ENCODE measurements at regions not wholly inside any gene's neighbourhood (a gene's known extent, or its start where the extent isn't known, plus 50 kb on each side); places are given as distances from the start of the nearest gene placed in this dataset.

DNA sequence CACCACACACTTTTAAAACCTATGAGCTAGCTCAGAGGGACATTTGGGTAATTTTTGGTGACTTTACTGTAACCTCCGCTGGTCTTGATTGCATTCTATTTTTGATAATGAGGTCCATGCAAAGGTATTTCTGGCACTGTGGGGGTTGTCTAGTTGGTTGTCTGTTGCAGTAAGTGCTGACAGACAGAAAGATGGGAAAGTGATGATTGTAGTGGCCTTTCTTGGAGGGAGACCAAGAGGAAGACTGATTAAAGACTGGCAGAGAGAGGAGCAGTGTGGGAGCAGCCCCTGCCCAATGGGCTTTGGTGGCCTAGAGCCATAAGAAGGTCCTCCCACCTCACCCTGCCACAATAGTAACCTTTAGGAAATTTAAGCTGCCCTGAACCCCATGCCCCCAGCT is 173.4 kb upstream of the CTBP2 start:
- Mint-ChIP-seq H3K4me3 (ENCODE audit: low read depth) (no peak overlapping the region), H3K9me3 (ENCODE audit: low read depth) (no peaks in the 10 kb centered on the region)
- TF ChIP-seq, protein P1, sequence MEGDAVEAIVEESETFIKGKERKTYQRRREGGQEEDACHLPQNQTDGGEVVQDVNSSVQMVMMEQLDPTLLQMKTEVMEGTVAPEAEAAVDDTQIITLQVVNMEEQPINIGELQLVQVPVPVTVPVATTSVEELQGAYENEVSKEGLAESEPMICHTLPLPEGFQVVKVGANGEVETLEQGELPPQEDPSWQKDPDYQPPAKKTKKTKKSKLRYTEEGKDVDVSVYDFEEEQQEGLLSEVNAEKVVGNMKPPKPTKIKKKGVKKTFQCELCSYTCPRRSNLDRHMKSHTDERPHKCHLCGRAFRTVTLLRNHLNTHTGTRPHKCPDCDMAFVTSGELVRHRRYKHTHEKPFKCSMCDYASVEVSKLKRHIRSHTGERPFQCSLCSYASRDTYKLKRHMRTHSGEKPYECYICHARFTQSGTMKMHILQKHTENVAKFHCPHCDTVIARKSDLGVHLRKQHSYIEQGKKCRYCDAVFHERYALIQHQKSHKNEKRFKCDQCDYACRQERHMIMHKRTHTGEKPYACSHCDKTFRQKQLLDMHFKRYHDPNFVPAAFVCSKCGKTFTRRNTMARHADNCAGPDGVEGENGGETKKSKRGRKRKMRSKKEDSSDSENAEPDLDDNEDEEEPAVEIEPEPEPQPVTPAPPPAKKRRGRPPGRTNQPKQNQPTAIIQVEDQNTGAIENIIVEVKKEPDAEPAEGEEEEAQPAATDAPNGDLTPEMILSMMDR (IDR thresholded peaks at IDR 0.05; ENCODE audit: unreplicated experiment) = no peak

DNA sequence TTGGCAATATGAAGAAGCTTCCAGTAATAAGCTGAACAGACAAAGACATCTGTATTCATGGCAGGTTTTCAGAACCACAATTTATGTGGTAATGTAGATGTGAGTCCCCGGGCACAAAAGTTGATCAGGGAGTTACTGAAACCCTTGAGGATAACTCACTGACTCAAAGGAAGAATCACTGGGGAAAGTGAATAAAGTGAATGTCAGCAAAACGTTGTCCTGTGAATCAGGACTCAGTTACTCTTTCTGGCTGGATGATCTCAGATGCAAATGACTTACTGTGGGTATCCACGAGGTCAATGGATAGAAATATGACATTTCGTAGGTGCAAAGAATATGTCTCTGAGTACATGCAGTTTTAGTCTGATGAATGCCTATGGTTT is 172.8 kb upstream of the CTBP2 start:
- no peak for DNase-seq (ENCODE audit: low spot score, unreplicated experiment)
- H3K27me3 Mint-ChIP-seq = no peaks in the 10 kb centered on the region
- H3K36me3 Mint-ChIP-seq (ENCODE audit: insufficient read depth) = no peaks in the 10 kb centered on the region
- H3K9me3 Mint-ChIP-seq (ENCODE audit: low read depth) = peaks cover 3% of the 10 kb centered on the region
- TF ChIP-seq, protein P1 (IDR thresholded peaks at IDR 0.05; ENCODE audit: unreplicated experiment) = no peak
- peaks cover 5% of the 10 kb centered on the region for H3K4me1 Mint-ChIP-seq (ENCODE audit: low read depth)
- no peak overlapping the region for H3K27ac Mint-ChIP-seq
- no peak overlapping the region for H3K4me3 Mint-ChIP-seq (ENCODE audit: low read depth)

More for the DNA sequence above, 173.4 kb upstream of the CTBP2 start:
- no peak overlapping the region for H3K27ac Mint-ChIP-seq
- H3K36me3 Mint-ChIP-seq (ENCODE audit: insufficient read depth) = no peaks in the 10 kb centered on the region
- DNase-seq (ENCODE audit: low spot score, unreplicated experiment) = no peak
- H3K27me3 Mint-ChIP-seq = no peaks in the 10 kb centered on the region
- H3K4me1 Mint-ChIP-seq (ENCODE audit: low read depth) = no peaks in the 10 kb centered on the region

DNA sequence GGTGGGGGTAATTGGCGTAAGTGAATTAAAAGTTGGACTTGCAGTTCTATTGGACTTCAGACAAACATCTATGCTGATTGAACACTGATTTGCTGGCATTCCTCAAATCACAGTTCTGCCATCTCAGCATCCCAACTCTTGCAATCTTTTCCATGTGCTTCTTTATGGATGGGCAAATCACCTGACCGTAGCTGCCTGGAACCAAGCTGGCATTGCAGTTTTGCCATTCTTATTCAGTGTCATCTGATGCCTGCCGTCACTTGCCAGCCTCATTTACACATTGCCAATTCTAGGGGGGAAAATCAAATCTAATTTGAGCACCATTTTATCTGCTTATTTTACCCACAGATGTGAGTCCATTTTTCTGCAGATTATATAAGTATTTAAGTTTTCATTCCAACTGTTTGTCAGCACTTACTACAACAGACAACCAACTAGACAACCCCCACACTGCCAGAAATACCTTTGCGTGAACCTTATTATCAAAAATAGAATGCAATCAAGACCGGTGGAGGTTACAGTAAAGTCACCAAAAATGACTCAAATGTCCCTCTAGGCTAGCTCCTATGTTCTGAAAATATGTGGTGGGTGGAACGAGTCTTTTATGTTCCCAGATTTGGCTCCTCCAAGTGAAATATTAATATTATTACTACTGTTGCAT is 172.3 kb upstream of the CTBP2 start:
- H3K27me3 Mint-ChIP-seq = no peaks in the 10 kb centered on the region
- H3K4me3 Mint-ChIP-seq (ENCODE audit: low read depth) = no peak overlapping the region
- TF ChIP-seq, protein P1 (IDR thresholded peaks at IDR 0.05; ENCODE audit: unreplicated experiment) = no peak
- H3K9me3 Mint-ChIP-seq (ENCODE audit: low read depth) = peaks cover 7% of the 10 kb centered on the region
- H3K27ac Mint-ChIP-seq = no peak overlapping the region
- peaks cover 6% of the 10 kb centered on the region for H3K4me1 Mint-ChIP-seq (ENCODE audit: low read depth)
- no peaks in the 10 kb centered on the region for H3K36me3 Mint-ChIP-seq (ENCODE audit: insufficient read depth)
- no peak for DNase-seq (ENCODE audit: low spot score, unreplicated experiment)

DNA sequence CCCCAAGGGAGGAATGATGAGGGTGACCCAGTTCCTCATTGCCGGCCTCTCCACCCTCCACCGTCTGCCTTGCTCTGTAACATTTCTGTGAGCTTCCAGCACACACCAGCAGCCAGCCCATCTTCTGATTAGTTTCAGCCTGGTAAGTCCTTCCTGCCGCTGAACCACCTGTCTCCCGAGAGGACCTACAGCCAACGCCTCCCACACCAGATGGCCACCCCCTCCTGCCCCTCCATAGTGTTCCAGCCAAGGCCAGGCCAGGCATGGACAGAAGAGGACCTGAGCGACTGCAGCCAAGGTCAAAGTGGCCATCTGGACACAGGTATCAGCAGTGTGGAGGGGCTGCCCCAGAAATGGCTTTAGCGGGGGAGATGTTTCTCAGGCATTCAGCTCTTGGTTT is 170.7 kb upstream of the CTBP2 start:
- Mint-ChIP-seq H3K36me3 (ENCODE audit: insufficient read depth) (no peaks in the 10 kb centered on the region), H3K27ac (no peak overlapping the region), H3K4me3 (ENCODE audit: low read depth) (no peak overlapping the region), H3K9me3 (ENCODE audit: low read depth) (peaks cover 11% of the 10 kb centered on the region), H3K27me3 (no peaks in the 10 kb centered on the region), H3K4me1 (ENCODE audit: low read depth) (peaks cover 6% of the 10 kb centered on the region)
- no peak for DNase-seq (ENCODE audit: low spot score, unreplicated experiment)
- TF ChIP-seq, protein P1 (IDR thresholded peaks at IDR 0.05; ENCODE audit: unreplicated experiment) = no peak

DNA sequence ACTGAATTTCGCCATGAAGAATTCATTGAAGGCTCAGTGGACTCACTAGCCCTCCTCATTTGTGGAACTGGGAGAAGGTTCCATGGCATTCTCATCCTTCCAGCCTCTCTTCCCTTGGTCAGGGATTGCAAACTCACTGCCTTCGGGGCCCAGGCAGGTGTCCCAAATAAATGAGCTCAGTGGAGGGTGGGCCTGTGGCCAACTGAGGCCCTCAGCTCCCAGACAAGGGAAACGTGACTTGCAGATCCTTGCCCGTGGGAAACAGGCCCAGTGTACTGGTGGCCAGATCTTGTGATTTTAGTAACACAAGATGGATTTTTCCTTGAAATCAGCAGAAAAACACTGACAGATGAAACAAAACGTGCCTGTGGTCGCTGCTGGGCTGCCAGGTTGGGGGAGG is 168.7 kb upstream of the CTBP2 start:
- Mint-ChIP-seq H3K27ac (no peak overlapping the region), H3K27me3 (peaks cover 3% of the 10 kb centered on the region), H3K4me3 (ENCODE audit: low read depth) (no peak overlapping the region), H3K36me3 (ENCODE audit: insufficient read depth) (no peaks in the 10 kb centered on the region), H3K4me1 (ENCODE audit: low read depth) (peaks cover 6% of the 10 kb centered on the region), H3K9me3 (ENCODE audit: low read depth) (peaks cover 11% of the 10 kb centered on the region)
- TF ChIP-seq, protein P1 (IDR thresholded peaks at IDR 0.05; ENCODE audit: unreplicated experiment) = no peak
- no peak for DNase-seq (ENCODE audit: low spot score, unreplicated experiment)

Data from progenitor cell of endocrine pancreas (in vitro differentiated cells).